ENCODE measurements at regions not wholly inside any gene's neighbourhood (a gene's known extent, or its start where the extent isn't known, plus 50 kb on each side); places are given as distances from the start of the nearest gene placed in this dataset.

DNA sequence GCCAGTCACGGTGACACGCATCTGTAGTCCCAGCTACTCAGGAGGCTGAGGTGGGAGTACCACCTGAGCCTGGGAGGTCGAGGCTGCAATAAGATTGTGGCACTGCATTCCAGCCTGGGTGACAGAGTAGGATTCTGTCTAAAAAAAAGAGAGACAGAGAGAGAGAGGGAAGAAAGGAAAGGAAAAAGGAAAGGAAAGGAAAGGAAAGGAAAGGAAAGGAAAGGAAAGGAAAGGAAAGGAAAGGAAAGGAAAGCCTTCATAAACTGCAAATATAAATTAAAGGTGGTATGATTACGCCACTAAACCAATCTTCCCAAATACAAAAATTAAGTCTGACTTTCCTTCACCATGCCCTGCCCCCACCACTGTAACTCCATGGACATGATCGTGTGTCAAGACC, 259.3 kb upstream of the GATB start:
- TF ChIP-seq SP1 (IDR thresholded peaks at IDR 0.05) (no peak), FOXA1 (IDR thresholded peaks at IDR 0.05) (no peak), L3MBTL2 (conservative IDR thresholded peaks at IDR 0.05) (no peak), HDGF (IDR thresholded peaks at IDR 0.05; ENCODE audit: borderline replicate concordance) (no peak), FOXK2 (IDR thresholded peaks at IDR 0.05) (no peak), ZNF384 (IDR thresholded peaks at IDR 0.05) (no peak), CTBP1 (IDR thresholded peaks at IDR 0.05; ENCODE audit: borderline replicate concordance) (no peak), BHLHE40 (IDR thresholded peaks at IDR 0.05; ENCODE audit: borderline replicate concordance) (no peak)
